ENCODE measurements at regions not wholly inside any gene's neighbourhood (a gene's known extent, or its start where the extent isn't known, plus 50 kb on each side); places are given as distances from the start of the nearest gene placed in this dataset.

DNA sequence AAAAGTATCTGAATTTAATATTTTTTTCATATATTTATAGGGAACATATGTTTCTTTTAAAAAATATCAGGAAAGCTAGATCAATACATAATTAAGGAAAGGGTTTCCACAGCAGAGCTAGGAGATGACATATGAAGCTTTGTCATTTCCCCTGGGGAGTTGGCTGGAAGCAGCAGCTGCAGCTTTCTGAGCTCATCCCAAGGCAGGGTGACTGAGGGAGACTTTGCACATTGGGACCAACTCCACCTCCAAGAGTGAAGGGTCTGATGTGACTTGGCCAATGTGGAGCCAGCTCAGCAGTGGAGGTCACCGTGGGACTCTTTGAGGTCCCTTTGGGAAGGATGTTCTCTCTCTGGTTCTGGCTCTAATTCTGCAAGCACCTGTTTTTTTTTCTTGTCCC is 315.1 kb downstream of the RDH14 start:
- DNase-seq: no peak

- no peak for DNase-seq
Observed at GRCh38 chr2:18244845-18245244, 315.6 kb downstream of the RDH14 start.

DNA sequence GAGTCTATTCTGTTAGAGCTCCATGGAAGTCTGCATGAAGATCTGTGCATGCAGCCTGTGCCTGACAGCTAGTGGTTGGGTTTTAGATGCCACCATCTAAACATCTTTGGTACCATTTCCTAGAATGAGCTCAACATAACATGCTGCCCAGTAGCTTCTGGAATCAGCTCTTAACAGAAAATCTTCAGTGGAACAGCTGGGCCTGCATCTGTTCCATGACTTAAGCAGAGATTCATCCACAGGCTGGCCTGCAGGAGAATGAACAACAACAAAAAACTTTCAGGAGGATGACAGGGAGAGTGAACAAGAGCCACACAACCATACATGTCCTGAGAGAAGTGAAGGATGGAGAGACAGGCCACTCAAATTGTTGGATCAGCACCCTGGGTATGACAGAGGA is 316.6 kb downstream of the RDH14 start:
- DNase-seq: no peak

GRCh38 chr2:18242716-18243115 is 317.7 kb downstream of the RDH14 start:
- DNase-seq: no peak

- no peak for DNase-seq
Observed at GRCh38 chr2:18238209-18238608, 322.2 kb downstream of the RDH14 start.

- no peak for DNase-seq
Observed at GRCh38 chr2:18237298-18237697, 323.2 kb downstream of the RDH14 start.

GRCh38 chr2:18232731-18233438 is 327.6 kb downstream of the RDH14 start:
- no peak for DNase-seq

DNA sequence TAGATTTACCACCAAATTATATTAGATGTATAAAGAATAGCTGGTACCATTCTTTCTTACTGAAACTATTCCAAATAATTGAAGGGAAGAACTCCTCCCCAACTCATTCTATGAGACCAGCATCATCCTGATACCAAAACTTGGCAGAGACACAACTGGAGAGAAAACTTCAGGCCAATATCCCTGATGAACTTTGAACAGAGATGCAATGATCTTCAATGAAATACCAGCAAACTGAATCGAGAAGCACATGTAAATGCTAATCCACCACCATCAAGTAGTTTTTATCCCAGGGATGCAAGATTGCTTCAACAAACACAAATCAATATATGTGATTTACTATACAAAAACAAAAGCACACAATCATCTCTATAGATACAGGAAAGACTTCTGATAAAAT is 329.8 kb downstream of the RDH14 start:
- DNase-seq: no peak

DNA sequence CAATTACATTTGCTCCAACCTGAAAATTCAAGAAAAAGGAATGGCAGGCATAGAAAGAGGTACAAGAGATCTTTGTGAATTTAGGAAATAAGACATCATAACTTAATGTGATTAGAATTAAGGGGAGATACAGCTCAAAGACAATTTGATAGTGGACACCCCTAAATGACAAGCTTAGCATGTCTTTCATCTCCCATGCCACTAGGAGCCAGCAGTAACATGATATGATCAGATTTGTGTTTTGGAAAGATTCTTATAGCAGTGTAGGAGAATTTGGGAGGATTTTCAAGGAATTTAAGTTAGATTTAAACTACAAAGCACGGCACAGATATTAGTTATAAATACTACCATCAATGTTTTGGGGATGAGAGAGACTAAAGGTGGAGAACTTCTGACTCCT is 340.8 kb downstream of the RDH14 start:
- DNase-seq: no peak

GRCh38 chr2:18218160-18218933 is 339.9 kb downstream of the KCNS3 start:
- no peak for DNase-seq

- DNase-seq: no peak
Observed at GRCh38 chr2:18214936-18215335, 336.5 kb downstream of the KCNS3 start.

- no peak for DNase-seq
Observed at GRCh38 chr2:18213986-18214385, 335.5 kb downstream of the KCNS3 start.

DNA sequence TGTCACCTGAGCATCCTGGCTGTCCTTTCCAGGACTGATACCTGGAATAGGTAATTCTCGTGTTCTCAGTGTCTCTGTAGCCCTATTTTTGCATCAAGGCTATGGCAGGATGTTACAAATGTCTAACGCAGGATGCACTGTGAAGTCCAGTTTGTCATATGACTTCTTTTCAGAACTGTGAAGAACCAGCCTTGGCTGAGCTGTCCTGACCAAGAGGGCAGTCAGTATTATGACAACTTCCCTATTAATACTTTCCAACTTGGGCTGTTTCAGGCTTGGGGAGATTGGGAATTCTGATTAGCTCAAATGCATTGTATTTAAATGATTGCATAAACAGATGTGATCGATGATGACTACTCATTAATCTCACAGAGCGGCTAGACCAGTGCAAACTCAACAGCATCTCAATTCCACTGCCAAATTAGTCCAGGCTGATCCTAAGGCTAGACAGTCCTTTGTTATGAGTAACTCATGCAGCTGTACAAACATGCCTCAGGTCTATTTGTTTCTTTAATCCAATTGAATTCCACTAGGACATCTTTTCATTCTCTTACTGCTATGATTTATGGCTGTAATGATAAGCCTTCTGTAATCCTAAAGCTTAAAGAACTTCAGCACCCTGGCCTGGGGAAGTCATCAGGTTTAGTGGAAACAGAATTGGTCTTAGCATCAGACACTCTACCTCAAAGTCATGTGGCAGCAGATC is 331.6 kb downstream of the KCNS3 start:
- DNase-seq: no peak

DNA sequence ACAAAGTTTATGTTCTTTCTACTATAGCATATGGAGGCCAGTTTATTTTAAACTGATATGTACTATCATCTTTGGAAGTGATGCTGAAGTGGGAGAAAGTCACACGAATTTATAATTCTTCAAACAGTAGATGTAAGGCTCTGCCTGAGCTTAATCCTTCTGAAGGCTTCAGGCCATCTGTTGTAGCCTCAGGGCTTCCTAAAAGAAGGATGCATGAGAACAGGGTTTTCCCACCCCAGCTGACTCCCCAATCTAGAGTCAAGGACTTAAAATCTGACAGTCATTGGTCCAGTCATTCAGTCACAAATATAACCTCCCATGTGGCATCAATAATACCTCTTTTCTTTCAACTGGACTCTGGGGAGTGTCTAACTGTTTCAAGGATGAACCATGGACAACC is 330.5 kb downstream of the KCNS3 start:
- no peak for DNase-seq

DNA sequence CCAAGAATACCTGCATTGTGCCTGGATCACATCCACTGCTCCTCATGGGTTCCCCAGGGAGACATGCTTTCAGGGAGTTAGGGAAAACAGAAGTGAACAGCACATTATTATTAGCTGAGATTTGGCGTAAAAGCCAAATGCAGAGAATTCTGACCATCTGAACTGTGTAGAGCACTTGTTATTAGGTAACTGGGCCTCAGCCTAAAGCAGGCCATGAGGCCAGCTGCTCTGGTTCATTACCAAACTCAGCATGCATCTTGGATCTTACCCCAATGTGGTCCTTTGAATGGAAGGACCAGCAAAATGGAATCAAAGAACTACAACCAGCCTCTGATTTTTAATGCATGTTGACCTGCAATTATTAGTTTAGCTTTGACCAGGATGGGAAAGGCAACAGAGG is 322.3 kb downstream of the KCNS3 start:
- DNase-seq: no peak

GRCh38 chr2:18198677-18199076 is 320.2 kb downstream of the KCNS3 start:
- no peak for DNase-seq

DNA sequence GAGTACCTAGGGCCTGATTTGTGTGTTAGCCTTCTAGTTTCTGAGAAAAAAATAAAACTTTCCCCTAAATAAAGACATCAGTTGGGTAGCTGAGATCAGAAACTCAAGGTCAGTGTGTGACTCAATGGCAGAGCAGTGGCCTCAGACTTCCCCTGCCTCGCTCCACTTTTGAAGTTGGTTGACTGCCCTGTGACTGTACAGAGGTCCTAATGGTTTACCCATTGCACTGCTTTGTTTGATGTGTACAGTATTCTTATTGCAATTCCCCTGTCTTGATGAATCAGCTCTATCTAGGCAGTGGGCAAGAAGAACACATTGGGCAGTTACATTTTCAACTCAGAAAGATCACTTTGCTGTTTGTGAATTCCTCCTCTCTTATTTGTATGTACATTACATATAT is 315.7 kb downstream of the KCNS3 start:
- no peak for DNase-seq

DNA sequence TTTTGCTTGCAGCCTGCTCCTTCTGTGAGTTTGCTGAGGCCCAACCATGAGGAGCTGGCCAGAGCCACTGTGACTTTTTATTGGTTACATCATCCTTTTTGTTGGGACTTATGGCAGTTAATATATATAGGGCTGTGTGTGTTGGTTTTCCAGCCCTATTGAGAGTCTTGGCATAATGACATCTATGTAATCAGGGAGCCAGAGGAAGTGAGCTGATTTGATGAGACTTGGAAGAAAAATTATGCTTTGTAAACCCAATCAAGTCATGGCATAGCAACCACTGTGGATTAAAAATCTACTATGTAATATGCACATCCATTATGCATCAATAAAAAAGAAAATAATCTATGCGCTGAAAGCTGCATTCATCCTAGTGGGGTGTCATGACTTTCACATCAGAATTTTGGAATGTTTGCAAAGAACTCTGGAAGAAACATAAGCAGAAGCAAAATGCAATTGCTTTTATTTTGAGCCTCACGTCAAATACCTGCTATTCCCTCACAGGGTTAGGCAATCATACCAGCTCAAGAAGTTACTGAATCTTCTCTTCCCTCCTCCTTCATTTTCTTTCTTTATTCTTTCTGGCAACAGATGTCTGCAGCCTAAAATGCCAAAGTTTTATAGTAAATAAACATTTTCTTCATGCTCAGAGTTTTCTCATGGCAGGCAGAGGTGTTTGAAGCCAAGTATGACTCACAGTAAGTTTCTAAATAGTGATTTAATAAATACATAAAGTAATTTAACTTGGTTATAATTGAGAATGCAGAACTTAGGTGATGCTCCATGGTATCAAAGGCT is 308.5 kb downstream of the KCNS3 start:
- no peak for DNase-seq

- no peak for DNase-seq
Observed at GRCh38 chr2:18182861-18183260, 304.4 kb downstream of the KCNS3 start.

DNA sequence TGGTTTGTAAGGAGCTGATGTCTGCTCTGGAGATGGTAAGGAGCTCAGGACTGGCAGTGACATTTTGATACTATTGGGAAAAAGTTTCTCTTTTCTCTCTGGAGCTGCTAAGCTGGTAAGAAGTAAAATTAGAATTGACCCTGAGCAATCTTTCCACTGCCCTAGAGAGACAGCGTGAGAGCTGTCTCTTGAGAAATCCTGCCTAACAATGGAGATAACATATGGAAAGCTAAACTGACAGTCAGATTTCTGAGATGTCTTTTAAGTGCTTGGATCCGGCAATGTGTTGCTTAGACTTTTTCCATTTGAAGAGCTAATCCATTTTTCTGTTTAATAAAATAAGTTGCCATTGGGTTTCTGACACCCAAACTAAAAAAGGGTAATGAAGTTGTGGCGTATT is 302.4 kb downstream of the KCNS3 start:
- DNase-seq: no peak

DNA sequence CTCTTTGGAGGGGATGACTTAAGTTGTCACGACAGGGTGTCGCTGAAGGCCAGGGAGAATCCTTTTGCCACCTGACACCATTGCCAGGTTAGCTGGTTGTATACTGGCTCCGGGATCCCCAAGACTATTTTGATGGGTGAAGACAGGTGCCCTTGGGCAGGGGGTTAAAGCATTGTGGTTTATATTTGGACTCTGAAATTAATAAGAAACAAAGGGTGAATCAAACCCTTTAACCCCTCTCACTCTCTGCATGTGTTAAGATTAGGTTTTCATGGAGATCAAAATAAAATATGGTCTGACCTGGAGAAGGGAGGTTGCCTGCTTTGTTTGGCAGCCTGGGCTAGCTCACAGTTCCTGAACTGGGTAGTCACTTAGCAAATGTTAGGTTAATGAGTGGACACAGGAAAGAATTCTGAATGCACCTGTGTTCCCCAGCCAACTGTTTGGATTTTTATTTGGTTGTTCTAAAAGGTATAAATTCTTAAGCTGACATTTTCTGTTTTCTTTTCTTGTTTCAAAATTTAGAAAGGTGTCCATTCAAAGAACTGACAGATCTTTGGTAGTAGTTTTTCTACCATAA is 301.7 kb downstream of the KCNS3 start:
- no peak for DNase-seq

- DNase-seq: no peak
Observed at GRCh38 chr2:18178736-18179349, 300.4 kb downstream of the KCNS3 start.
